Endothelial cell of umbilical vein (primary cell): ENCODE measurements at regions not wholly inside any gene's neighbourhood (a gene's known extent, or its start where the extent isn't known, plus 50 kb on each side); places are given as distances from the start of the nearest gene placed in this dataset.

Experiments
- BruUV-seq: library from RNA; stranded (reverse); fragments of 400-500 nt; replicated peaks from 2 replicates; lab custom pipeline; 2021; lab: Mats Ljungman, UMichigan
- CTCF ChIA-PET: fragments of 300-600, 350-600 bp; sonication (Branson Sonifier 250); formaldehyde crosslinking; loops from one replicate; lab custom pipeline; 2021; ENCODE audit warnings: antibody characterized with exemption, inconsistent platforms; lab: Charles Lee
- POLR2A ChIA-PET: fragments of 300-600, 350-600 bp; sonication (Branson Sonifier 250); formaldehyde crosslinking; loops from one replicate; lab custom pipeline; 2021; ENCODE audit warnings: antibody characterized with exemption, inconsistent platforms; lab: Charles Lee
- DNase-seq: peaks from one replicate; pipeline ENCODE4 v3.0.0-alpha.2; 2011; ENCODE audit warnings: low read depth, low spot score
- FAIRE-seq: peaks from 2 replicates; lab custom pipeline; 2011; peaks lifted over from hg19 to GRCh38; lab: Jason Lieb, UNC
- H2AFZ ChIP-seq: 2 replicates; pipeline ENCODE4 v1.6.0; 2012; ENCODE audit warnings: low read depth, low read length, control low read depth, inconsistent platforms
- H3K27ac ChIP-seq: 2 replicates; pipeline ENCODE4 v1.5.1; 2011; ENCODE audit warnings: low read depth, mild to moderate bottlenecking, control low read depth, low read length, moderate library complexity; ENCODE audit not compliant: insufficient read depth
- H3K27me3 ChIP-seq, 2 experiments: 2 replicates each; pipeline versions ENCODE4 v1.6.0 to v1.6.1; 2011; ENCODE audit warnings: low read length in 2 of 2, mixed read lengths in 1 of 2; ENCODE audit not compliant: control insufficient read depth in 2 of 2, insufficient read depth in 2 of 2
- H3K36me3 ChIP-seq, 2 experiments: 2 replicates in 1 of 2; 3 replicates in 1 of 2; pipeline ENCODE4 v1.5.1; 2011; ENCODE audit warnings: low read length in 2 of 2, mild to moderate bottlenecking in 1 of 2, moderate library complexity in 1 of 2; ENCODE audit not compliant: control insufficient read depth in 2 of 2, insufficient read depth in 2 of 2; ENCODE audit errors: extremely low read depth in 1 of 2
- H3K4me1 ChIP-seq: 3 replicates; pipeline ENCODE4 v1.5.1; 2011; ENCODE audit warnings: mild to moderate bottlenecking, low read length; ENCODE audit not compliant: control insufficient read depth, insufficient read depth; ENCODE audit errors: extremely low read depth
- H3K4me2 ChIP-seq: 2 replicates; pipeline ENCODE4 v1.6.1; 2011; ENCODE audit warnings: low read length, control low read depth, mixed read lengths; ENCODE audit not compliant: insufficient read depth
- H3K4me3 ChIP-seq, 3 experiments: fragments of 200-600 bp in 1 of 3; sonication (generic), shearing (Covaris generic) in 1 of 3; replicated peaks in 1 of 3; 2 replicates each; pipeline ENCODE4 v1.5.1; 2011 to 2016; ENCODE audit warnings: control low read depth in 3 of 3, low read length in 3 of 3, mild to moderate bottlenecking in 2 of 3, inconsistent platforms in 1 of 3, low read depth in 1 of 3, moderate library complexity in 1 of 3; ENCODE audit not compliant: insufficient read depth in 1 of 3
- H3K79me2 ChIP-seq: 2 replicates; pipeline ENCODE4 v1.6.0; 2012; ENCODE audit warnings: low read length, inconsistent platforms; ENCODE audit not compliant: control insufficient read depth, insufficient read depth
- H3K9ac ChIP-seq: replicated peaks from 2 replicates; pipeline ENCODE3; 2011; ENCODE audit warnings: low read length, control low read depth; ENCODE audit not compliant: insufficient read depth; ENCODE audit errors: extremely low read depth
- H3K9me1 ChIP-seq: replicated peaks from 3 replicates; pipeline ENCODE4 v1.6.0; 2011; ENCODE audit warnings: mild to moderate bottlenecking, low read length; ENCODE audit not compliant: control insufficient read depth, insufficient read depth; ENCODE audit errors: extremely low read depth
- H3K9me3 ChIP-seq: replicated peaks from 2 replicates; pipeline ENCODE4 v1.5.1; 2012; ENCODE audit warnings: low read length, inconsistent platforms; ENCODE audit not compliant: control insufficient read depth, insufficient read depth
- H4K20me1 ChIP-seq: replicated peaks from 2 replicates; pipeline ENCODE3; 2011; ENCODE audit warnings: mild to moderate bottlenecking, low read length; ENCODE audit not compliant: control insufficient read depth, insufficient read depth; ENCODE audit errors: extremely low read depth
- CTCF ChIP-seq, 2 donors: IDR thresholded peaks; 1 replicate in 1 of 2; 2 replicates in 1 of 2; pipeline ENCODE4 v1.5.1; 2011; ENCODE audit warnings: low read length in 2 of 2, mild to moderate bottlenecking in 2 of 2, moderate library complexity in 2 of 2, control low read depth in 1 of 2, inconsistent platforms in 1 of 2, low read depth in 1 of 2; ENCODE audit not compliant: insufficient read depth in 1 of 2; ENCODE audit errors: extremely low read depth in 1 of 2
- EZH2 ChIP-seq: IDR thresholded peaks from 2 replicates; pipeline ENCODE4 v1.6.1; 2012; ENCODE audit warnings: borderline replicate concordance, low read depth, mild to moderate bottlenecking, moderate library complexity, low read length, inconsistent platforms; ENCODE audit not compliant: severe bottlenecking
- FOS ChIP-seq: IDR thresholded peaks from 2 replicates; pipeline ENCODE4 v1.6.1; 2011; ENCODE audit warnings: mild to moderate bottlenecking, low read length, moderate library complexity, borderline replicate concordance; ENCODE audit not compliant: insufficient read depth
- GATA2 ChIP-seq: IDR thresholded peaks from 2 replicates; pipeline ENCODE4 v1.7.0; 2011; ENCODE audit warnings: low read depth, mild to moderate bottlenecking, moderate library complexity, mixed read lengths, low read length; ENCODE audit not compliant: insufficient read length, insufficient read depth
- JUN ChIP-seq: IDR thresholded peaks from 2 replicates; pipeline ENCODE4 v1.6.1; 2011; ENCODE audit warnings: borderline replicate concordance, low read depth; ENCODE audit not compliant: insufficient read length, insufficient read depth
- MAX ChIP-seq: IDR thresholded peaks from 2 replicates; pipeline ENCODE4 v1.6.1; 2011; ENCODE audit not compliant: insufficient read depth, insufficient read length
- MYC ChIP-seq: IDR thresholded peaks from one replicate; pipeline ENCODE4 v1.6.1; 2011; ENCODE audit warnings: mild to moderate bottlenecking, low read depth, low read length
- POLR2A ChIP-seq: IDR thresholded peaks from 2 replicates; pipeline ENCODE4 v1.6.1; 2012; ENCODE audit warnings: low read depth, mild to moderate bottlenecking, control low read depth, low read length
- POLR2AphosphoS5 ChIP-seq: IDR thresholded peaks from 2 replicates; pipeline ENCODE4 v1.6.1; 2012; ENCODE audit warnings: low read depth, mild to moderate bottlenecking, control low read depth, low read length, moderate library complexity; ENCODE audit not compliant: insufficient read depth
- dilution Hi-C: fragments of 300-500 bp; cut with MboI; formaldehyde crosslinking; loops from one replicate; pipeline ENCODE4 v1.15.0; 2019; ENCODE audit warnings: low sequenced_read_pairs; ENCODE audit not compliant: extremely low pct_ligation_motif_present
- intact Hi-C: fragments of 100-400 bp; cut with micrococcal nuclease; formaldehyde crosslinking; loops from one replicate; pipeline ENCODE4 v1.10.0; 2022

- Histone ChIP-seq H3K9me1 (no peaks in the 10 kb centered on the region), H3K27me3 (no peaks in the 10 kb centered on the region), H3K4me3 (no peak overlapping the region), H3K9ac (no peak overlapping the region), H3K79me2 (no peaks in the 10 kb centered on the region), H3K27ac (no peak overlapping the region), H3K36me3 (no peaks in the 10 kb centered on the region), H4K20me1 (no peaks in the 10 kb centered on the region), H3K4me2 (no peak overlapping the region), H3K9me3 (no peaks in the 10 kb centered on the region), H3K4me1 (no peaks in the 10 kb centered on the region), H2AFZ (no peak overlapping the region)
- no TSS peak for BruUV-seq
- TF ChIP-seq JUN (no peak), GATA2 (no peak), MAX (no peak), POLR2A (no peak), CTCF (IDR thresholded peaks at IDR 0.05; ENCODE audit: extremely low read depth in 1 of 2, insufficient read depth in 1 of 2, low read depth in 1 of 2, low read length in 2 of 2) (no peak), POLR2AphosphoS5 (no peak), EZH2 (no peak), MYC (no peak), FOS (no peak)
- intact Hi-C loops = no loop called here
- DNase-seq = no peak
- ChIA-PET CTCF (interaction anchor here (0.6 kb wide), 1 partner anchor 1548 kb away, joined by 3 read pairs; no protein-coding TSS in a partner anchor), POLR2A (no interaction called here)
- dilution Hi-C loops = no loop called here
- no peak for FAIRE-seq
Measured at GRCh38 chr13:48810013-48810412, 156.3 kb downstream of the CYSLTR2 start.
